ENCODE measurements at regions not wholly inside any gene's neighbourhood (a gene's known extent, or its start where the extent isn't known, plus 50 kb on each side); places are given as distances from the start of the nearest gene placed in this dataset.

GRCh38 chr18:51645607-51646006 is 448.1 kb upstream of the MEX3C start:
- TF ChIP-seq, protein P1, sequence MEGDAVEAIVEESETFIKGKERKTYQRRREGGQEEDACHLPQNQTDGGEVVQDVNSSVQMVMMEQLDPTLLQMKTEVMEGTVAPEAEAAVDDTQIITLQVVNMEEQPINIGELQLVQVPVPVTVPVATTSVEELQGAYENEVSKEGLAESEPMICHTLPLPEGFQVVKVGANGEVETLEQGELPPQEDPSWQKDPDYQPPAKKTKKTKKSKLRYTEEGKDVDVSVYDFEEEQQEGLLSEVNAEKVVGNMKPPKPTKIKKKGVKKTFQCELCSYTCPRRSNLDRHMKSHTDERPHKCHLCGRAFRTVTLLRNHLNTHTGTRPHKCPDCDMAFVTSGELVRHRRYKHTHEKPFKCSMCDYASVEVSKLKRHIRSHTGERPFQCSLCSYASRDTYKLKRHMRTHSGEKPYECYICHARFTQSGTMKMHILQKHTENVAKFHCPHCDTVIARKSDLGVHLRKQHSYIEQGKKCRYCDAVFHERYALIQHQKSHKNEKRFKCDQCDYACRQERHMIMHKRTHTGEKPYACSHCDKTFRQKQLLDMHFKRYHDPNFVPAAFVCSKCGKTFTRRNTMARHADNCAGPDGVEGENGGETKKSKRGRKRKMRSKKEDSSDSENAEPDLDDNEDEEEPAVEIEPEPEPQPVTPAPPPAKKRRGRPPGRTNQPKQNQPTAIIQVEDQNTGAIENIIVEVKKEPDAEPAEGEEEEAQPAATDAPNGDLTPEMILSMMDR (IDR thresholded peaks at IDR 0.05 in 2 of 3, conservative IDR thresholded peaks at IDR 0.05 in 1 of 3; ENCODE audit: insufficient read depth in 2 of 3, low read depth in 1 of 3, low read length in 3 of 3), result no peak
- TF ChIP-seq GTF2F1 (IDR thresholded peaks at IDR 0.05; ENCODE audit: low read depth, low read length), result no peak
- TF ChIP-seq, protein P2, sequence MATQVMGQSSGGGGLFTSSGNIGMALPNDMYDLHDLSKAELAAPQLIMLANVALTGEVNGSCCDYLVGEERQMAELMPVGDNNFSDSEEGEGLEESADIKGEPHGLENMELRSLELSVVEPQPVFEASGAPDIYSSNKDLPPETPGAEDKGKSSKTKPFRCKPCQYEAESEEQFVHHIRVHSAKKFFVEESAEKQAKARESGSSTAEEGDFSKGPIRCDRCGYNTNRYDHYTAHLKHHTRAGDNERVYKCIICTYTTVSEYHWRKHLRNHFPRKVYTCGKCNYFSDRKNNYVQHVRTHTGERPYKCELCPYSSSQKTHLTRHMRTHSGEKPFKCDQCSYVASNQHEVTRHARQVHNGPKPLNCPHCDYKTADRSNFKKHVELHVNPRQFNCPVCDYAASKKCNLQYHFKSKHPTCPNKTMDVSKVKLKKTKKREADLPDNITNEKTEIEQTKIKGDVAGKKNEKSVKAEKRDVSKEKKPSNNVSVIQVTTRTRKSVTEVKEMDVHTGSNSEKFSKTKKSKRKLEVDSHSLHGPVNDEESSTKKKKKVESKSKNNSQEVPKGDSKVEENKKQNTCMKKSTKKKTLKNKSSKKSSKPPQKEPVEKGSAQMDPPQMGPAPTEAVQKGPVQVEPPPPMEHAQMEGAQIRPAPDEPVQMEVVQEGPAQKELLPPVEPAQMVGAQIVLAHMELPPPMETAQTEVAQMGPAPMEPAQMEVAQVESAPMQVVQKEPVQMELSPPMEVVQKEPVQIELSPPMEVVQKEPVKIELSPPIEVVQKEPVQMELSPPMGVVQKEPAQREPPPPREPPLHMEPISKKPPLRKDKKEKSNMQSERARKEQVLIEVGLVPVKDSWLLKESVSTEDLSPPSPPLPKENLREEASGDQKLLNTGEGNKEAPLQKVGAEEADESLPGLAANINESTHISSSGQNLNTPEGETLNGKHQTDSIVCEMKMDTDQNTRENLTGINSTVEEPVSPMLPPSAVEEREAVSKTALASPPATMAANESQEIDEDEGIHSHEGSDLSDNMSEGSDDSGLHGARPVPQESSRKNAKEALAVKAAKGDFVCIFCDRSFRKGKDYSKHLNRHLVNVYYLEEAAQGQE (IDR thresholded peaks at IDR 0.05; ENCODE audit: borderline replicate concordance), result no peak
- TF ChIP-seq, protein P2 (CRISPR knock-in tag; IDR thresholded peaks at IDR 0.05; ENCODE audit: low read depth), result no peak
- TF ChIP-seq, protein P3, sequence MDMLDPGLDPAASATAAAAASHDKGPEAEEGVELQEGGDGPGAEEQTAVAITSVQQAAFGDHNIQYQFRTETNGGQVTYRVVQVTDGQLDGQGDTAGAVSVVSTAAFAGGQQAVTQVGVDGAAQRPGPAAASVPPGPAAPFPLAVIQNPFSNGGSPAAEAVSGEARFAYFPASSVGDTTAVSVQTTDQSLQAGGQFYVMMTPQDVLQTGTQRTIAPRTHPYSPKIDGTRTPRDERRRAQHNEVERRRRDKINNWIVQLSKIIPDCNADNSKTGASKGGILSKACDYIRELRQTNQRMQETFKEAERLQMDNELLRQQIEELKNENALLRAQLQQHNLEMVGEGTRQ (CRISPR knock-in tag; IDR thresholded peaks at IDR 0.05), result no peak
- no peak for TF ChIP-seq CHD2 (IDR thresholded peaks at IDR 0.05; ENCODE audit: low read depth, low read length)
- TF ChIP-seq SMC3 (conservative IDR thresholded peaks at IDR 0.05; ENCODE audit: insufficient read depth, low read depth, low read length), result no peak
- no peak for TF ChIP-seq EZH2 (IDR thresholded peaks at IDR 0.05; ENCODE audit: borderline replicate concordance, low read depth, low read length)
- no peak for TF ChIP-seq ASH1L (IDR thresholded peaks at IDR 0.05; ENCODE audit: borderline replicate concordance, low read depth, partially characterized antibody)
- no peak for TF ChIP-seq SRF (CRISPR knock-in tag; IDR thresholded peaks at IDR 0.05)
- TF ChIP-seq ZNF778 (CRISPR knock-in tag; IDR thresholded peaks at IDR 0.05), result no peak

All from K562 (cell line).